T-helper 2 cell treated with Interferon-gamma antibody and Interleukin-4, amounts not matched to agents 100 ng/mL and 5 ng/mL, for 36 hours (primary cell): ENCODE measurements at regions not wholly inside any gene's neighbourhood (a gene's known extent, or its start where the extent isn't known, plus 50 kb on each side); places are given as distances from the start of the nearest gene placed in this dataset.
"Not testable (repeated sequence)": the region's sequence is repeated elsewhere in the genome, so short reads cannot be mapped to it uniquely, and the experiment has no call there.

Experiments
- intact Hi-C: fragments of 100-400 bp; cut with micrococcal nuclease; formaldehyde crosslinking; loops from one replicate; pipeline ENCODE4 v1.15.1; 2023

DNA sequence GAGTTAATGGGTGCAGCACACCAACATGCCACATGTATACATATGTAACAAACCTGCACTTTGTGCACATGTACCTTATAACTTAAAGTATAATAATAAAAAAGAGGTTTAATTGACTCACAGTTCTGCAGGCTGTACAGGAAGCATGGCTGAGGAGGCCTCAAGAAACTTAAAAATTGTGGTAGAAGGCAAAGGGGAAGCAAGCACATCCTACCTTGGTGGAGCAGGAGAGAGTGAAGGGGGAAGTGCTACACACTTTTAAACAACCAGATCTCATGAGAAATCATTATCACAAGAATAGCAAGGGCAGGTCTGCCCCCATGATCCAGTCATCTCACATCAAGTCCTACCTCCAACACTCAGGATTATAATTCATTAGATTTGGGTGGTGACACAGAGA, 463.5 kb downstream of the CSNK1G3 start:
- intact Hi-C loops: not testable (repeated sequence)

DNA sequence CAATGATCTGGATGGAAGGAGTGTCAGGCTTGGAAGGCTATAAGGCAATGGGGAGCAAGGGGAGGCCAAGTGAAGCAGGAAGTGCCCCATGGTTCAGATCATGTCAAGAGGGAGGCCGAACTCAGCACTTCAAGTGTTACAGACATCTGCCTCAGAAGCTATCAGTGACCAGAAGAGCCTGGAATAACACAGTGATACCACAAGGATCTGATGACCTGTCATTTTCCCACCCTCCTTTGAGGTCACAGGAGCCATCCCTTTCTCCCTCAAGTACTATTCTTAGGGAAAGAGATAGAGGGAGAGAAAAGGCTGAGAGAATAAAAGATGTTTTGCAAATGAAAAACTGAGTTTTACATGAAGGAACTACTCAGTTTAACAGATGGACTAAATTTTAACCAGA, 454.8 kb downstream of the CSNK1G3 start:
- intact Hi-C loops: no loop called here

- intact Hi-C loops: no loop called here
These were observed 453.6 kb downstream of the CSNK1G3 start for GRCh38 chr5:123965626-123966025.

GRCh38 chr5:123964884-123965283, 452.9 kb downstream of the CSNK1G3 start:
- intact Hi-C loops: no loop called here

DNA sequence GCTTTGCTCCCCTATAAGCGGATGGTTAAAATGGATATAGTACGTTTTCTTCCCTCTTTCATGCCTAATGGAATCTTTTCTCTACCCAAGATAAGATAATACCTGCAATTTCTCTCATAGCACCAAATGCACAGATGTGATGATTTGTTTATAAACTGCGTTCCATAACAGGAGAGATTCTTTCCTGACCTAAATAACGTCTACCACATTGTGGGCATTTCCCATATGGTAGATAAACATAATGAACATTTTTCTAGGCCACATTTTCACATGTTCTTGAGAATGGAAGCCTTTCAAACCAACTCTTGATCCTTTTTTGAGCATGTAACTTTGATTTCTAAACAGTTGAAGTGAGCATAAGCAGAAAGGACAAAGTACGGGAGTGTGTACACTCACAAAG, 448.5 kb downstream of the CSNK1G3 start:
- intact Hi-C loops: no loop called here

- intact Hi-C loops: no loop called here
These were observed 439.6 kb downstream of the CSNK1G3 start for GRCh38 chr5:123951582-123951977.

DNA sequence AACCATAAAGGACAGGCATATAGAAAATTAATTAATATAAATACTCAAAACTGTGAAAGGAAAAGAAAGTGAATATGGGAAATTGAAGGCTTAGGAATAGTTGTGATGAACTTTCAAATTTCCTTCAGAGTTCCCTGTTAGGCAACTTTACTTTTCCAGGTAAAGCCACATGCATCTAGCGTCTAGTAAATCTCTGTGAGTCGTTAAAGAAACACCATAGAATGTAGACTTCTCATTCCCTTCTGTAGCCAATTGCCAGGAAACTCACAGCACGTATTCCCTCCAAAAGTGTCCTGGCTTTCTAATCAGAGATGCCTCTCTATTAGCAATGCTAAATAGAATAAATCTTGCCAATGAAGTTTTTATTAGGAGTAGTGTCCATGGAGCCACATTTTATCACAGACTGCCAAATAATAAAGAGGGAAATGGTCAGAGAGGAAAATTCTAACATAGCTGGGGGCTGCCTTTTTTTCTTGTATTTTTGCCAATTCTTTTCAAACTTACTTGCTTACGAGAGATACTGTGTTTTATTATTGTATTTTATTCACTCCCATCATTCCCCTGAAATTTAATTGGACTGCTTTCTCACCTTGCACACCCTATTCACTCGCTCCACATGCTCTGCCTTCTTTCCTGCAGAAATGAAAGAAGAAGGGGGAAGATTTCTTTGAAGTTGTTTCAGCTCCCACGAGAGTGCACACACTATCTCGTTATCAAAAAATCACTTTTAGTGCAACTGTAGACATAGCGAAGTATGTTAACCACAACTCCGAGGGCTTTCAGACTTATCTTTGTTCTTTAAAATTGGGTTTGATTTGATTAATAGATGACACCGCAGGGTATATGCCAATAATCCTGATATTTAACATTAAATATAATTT, 439.0 kb downstream of the CSNK1G3 start:
- intact Hi-C loops: no loop called here

DNA sequence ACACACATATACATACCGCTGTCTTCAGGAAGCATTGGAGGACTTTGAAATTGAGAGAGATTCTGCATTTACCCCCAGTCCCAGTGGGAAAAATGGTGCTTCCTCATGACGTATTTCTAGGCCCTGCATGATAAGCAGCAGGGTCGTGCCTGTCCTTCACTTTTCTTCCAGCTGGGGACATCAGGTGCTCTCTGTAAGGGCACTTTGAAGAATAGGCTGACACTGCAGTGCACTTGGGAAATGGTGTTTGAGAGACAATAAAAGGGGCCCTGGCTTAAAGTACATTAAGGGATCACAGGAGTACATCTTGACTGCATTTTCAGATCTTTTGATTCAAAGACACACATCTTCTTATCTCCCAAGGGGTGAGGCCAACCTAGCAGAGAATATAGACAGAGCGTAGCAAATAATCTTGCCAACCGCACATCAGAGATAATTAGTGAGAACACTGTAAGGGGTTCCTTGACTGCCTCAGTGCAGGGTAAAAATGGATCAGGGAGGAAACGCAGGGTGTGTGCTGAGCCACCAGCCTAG, 437.9 kb downstream of the CSNK1G3 start:
- intact Hi-C loops: no loop called here

- intact Hi-C loops: no loop called here
These were observed 437.2 kb downstream of the CSNK1G3 start for GRCh38 chr5:123949043-123949804.

DNA sequence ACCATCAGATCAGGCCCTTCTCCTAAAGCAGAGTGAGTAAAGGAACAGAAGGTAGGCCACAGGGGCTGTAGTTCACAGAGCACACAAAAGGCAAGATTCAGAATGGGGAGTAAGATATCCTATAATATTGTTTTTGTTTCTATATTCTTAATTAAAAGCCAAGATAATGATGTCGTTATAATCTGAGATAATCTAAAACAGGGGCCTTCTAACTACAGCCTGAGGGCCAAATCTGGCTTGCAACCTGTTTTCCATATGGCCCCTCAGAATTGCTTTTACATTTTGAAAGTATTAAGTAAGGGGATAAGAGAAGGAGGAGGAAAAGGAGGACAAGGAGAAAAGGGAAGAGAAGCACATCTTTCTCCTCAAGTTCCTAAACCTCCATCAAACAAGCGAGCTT, 435.8 kb downstream of the CSNK1G3 start:
- intact Hi-C loops: no loop called here

DNA sequence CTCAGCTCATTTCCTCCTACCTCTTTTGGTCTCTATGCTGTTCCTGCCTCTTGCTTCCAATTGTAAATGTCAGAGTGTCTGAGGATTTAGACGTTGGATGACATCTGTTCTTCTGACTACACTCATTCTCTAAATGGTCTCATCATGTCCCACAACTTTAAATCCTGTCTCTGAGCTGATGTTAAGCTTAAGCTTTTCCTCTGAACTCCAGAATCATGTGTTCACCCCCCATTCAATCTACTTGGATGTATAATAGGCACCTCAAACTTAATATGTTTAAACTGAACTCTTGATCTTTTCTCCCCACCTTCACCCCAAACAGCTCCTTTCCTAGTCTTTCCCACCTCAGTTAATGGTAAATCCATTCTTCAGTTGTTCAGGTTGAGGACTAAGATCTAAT, 433.6 kb downstream of the CSNK1G3 start:
- intact Hi-C loops: no loop called here

DNA sequence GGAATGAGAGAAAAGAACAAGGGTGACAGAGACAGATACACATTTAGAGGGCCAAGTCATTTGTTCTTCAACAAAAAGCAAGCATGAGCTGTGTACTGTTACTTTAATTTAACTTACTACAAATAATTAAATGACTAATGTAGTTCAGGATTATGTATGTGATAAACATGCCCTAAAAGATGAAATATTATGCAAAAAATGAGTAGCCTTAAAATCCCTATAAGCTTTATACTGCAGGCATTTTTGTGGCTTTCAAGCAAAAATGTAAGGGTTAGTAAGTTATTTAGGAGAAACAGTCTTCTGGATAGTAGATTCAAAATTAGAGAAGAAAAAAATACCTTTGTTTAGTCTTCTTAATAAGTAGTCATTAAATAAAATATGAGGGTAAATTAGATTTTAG, 431.2 kb downstream of the CSNK1G3 start:
- intact Hi-C loops: no loop called here

- intact Hi-C loops: no loop called here
These were observed 428.4 kb downstream of the CSNK1G3 start for GRCh38 chr5:123940416-123940815.

DNA sequence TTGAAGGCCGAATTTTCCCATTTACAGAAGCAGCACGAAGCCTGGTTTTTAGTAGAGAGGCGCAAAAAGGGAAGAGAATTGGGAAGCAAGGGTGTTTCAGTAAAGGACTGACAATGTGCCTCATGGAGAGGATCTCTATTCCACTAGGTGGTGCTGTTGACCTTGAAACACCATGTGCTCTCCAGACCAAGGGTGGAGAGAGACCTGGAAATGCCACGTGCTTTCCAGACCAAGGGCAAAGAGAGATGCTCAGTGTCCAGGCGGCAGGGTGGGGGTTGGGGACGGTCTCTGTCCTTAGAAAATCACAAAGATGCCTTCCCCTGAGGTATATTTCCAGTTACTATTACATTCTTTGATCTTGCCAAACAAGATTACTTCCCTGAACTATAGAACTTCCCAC, 425.3 kb downstream of the CSNK1G3 start:
- intact Hi-C loops: no loop called here

GRCh38 chr5:123936548-123936947, 424.6 kb downstream of the CSNK1G3 start:
- intact Hi-C loops: no loop called here

GRCh38 chr5:123933812-123934211, 421.8 kb downstream of the CSNK1G3 start:
- intact Hi-C loops: not testable (repeated sequence)

GRCh38 chr5:123929055-123929474, 417.1 kb downstream of the CSNK1G3 start:
- intact Hi-C loops: no loop called here

- intact Hi-C loops: no loop called here
These were observed 416.4 kb downstream of the CSNK1G3 start for GRCh38 chr5:123928401-123928800.

DNA sequence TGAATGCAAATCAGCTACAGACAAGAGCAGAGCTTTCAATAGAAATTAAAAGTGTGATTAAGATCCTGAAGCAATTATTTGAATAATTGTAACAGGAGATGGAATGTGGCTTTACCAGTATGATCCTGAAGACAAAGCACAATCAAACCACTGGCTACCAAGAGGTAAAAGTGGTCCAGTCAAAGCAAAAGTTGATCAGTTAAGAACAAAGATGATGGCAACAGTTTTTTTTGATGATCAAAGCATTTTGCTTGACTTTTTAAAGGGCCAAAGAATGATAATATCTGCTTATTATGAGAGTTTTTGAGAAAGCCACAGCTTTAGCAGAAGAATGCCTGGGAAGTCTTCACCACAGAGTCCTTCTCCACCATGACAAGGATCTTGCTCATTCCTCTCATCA, 409.2 kb downstream of the CSNK1G3 start:
- intact Hi-C loops: no loop called here

- intact Hi-C loops: no loop called here
These were observed 404.6 kb downstream of the CSNK1G3 start for GRCh38 chr5:123916345-123917121.

DNA sequence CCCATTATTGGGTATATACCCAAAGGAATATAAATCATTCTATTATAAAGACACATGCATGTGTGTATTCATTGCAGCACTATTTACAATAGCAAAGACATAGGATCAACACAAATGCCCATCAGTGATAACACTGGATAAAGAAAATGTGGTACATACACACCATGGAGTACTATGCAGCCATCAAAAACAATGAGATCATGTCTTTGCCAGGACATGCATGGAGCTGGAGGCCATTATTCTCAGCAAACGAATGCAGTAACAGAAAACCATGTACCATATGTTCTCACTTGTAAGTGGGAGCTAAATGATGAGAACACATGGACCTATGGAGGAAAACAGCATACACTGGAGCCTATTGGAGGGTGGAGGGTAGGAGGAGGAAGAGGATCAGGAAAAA, 402.4 kb downstream of the CSNK1G3 start:
- intact Hi-C loops: no loop called here

DNA sequence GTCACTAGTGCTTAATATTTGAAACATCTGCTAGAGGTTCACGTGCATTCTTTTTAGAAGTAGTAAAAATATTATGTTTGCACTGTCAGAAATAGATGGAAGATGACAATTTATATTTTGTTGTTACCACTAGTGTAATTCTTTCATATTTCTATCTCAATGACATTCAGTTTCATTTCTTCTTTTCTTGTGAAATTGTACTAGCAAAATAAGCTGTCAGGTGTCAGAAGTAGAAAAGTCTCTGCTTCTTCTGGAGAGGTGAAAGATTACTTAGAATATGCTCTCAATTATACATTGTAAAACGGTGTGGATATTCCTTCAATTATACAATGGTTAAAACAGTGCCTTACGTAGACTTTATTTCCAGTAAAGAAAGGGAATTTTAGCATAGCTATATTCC, 395.4 kb downstream of the CSNK1G3 start:
- intact Hi-C loops: no loop called here
